ENCODE measurements at regions not wholly inside any gene's neighbourhood (a gene's known extent, or its start where the extent isn't known, plus 50 kb on each side); places are given as distances from the start of the nearest gene placed in this dataset.

DNA sequence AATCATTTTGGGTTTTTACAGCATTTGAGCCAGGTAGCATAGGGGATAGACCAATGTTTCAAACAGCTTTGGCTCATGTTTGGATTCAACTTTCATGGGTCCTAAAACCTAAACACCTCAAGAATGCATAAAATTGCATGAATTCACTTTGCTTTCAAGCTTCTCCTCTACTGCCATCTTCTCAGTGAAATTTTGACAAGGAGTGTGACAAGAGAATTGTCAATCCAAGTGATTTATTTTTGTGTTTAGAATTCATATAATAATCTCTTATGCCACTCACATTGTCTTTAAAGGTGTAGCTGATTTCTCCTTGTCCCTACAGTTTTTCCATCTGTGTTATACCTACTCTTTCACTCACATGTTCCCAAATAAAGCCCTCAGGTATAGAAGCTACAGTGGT is 264.8 kb upstream of the RND3 start:
- Histone ChIP-seq H3K9me3 (no peaks in the 10 kb centered on the region), H3K4me2 (no peak overlapping the region), H3K27me3 (no peaks in the 10 kb centered on the region), H3K9ac (no peak overlapping the region), H3K36me3 (no peaks in the 10 kb centered on the region), H3K27ac (no peak overlapping the region), H3K4me3 (no peak overlapping the region), H4K20me1 (no peaks in the 10 kb centered on the region), H3K4me1 (no peaks in the 10 kb centered on the region)
- TF ChIP-seq Cebpa-rat (IDR thresholded peaks at IDR 0.05): no peak

DNA sequence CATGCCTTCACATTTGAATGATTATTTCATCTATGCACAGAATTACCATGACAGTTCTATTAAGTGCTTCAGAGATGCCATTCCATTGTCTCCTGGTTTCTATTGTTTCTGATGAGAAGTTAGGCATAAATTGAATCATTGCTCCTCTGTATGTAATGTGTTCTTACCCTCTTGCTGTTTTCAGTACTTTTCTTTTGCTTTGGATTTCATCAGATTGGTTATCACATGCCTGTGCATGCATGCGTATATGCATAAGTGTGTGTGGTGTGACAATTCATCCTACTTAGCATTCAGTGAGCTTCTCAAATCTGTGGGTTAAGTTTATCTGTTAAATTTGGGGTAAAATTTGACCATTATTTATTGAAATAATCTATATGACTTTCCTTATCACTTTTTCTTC is 263.3 kb upstream of the RND3 start:
- H3K4me3 ChIP-seq: no peak overlapping the region
- no peaks in the 10 kb centered on the region for H3K9me3 ChIP-seq
- no peaks in the 10 kb centered on the region for H4K20me1 ChIP-seq
- TF ChIP-seq Cebpa-rat (IDR thresholded peaks at IDR 0.05): no peak
- no peaks in the 10 kb centered on the region for H3K36me3 ChIP-seq
- no peak overlapping the region for H3K9ac ChIP-seq
- no peaks in the 10 kb centered on the region for H3K4me1 ChIP-seq
- H3K27ac ChIP-seq: no peak overlapping the region
- no peak overlapping the region for H3K4me2 ChIP-seq
- H3K27me3 ChIP-seq: no peaks in the 10 kb centered on the region

- Histone ChIP-seq H3K27me3 (no peaks in the 10 kb centered on the region), H4K20me1 (no peaks in the 10 kb centered on the region), H3K9me3 (no peaks in the 10 kb centered on the region), H3K4me3 (no peak overlapping the region), H3K36me3 (no peaks in the 10 kb centered on the region), H3K4me2 (no peak overlapping the region), H3K9ac (no peak overlapping the region), H3K27ac (no peak overlapping the region), H3K4me1 (no peaks in the 10 kb centered on the region)
- TF ChIP-seq Cebpa-rat (IDR thresholded peaks at IDR 0.05): no peak
Measured at GRCh38 chr2:150742094-150742493, 254.6 kb upstream of the RND3 start.

- no peaks in the 10 kb centered on the region for H3K9me3 ChIP-seq
- no peak overlapping the region for H3K4me2 ChIP-seq
- H3K4me1 ChIP-seq: no peaks in the 10 kb centered on the region
- no peaks in the 10 kb centered on the region for H4K20me1 ChIP-seq
- no peaks in the 10 kb centered on the region for H3K27me3 ChIP-seq
- no peak overlapping the region for H3K9ac ChIP-seq
- TF ChIP-seq Cebpa-rat (IDR thresholded peaks at IDR 0.05): no peak
- no peaks in the 10 kb centered on the region for H3K36me3 ChIP-seq
- no peak overlapping the region for H3K4me3 ChIP-seq
- no peak overlapping the region for H3K27ac ChIP-seq
Measured at GRCh38 chr2:150735894-150736498, 248.5 kb upstream of the RND3 start.

DNA sequence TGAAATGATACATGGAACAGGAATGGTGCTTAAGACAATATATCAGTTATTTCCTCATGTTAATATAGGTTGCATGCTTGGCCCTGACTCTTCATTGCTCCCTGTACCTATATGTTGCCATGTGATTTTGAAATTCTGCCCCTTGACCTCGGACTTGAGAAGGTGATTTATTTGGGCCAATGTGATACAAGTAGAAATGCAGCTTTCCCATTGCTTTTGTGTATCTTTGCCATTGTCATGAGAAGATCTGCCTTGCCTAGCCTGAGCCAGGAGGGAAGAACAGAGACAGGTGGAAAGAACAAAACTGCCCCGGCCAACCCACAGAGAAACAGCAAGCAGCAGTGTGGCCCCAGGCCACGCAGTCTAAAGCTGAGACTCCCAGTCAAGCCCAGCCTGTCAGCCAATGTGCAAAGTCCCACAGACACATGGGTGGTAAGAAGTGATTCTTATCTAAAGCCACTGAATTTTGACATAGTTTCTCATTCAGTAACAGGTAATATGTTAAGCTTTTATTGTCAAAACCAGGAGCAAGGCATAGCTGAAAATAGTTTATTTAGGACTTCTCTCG is 245.7 kb upstream of the RND3 start:
- H3K4me1 ChIP-seq: no peaks in the 10 kb centered on the region
- no peaks in the 10 kb centered on the region for H3K9me3 ChIP-seq
- H3K27me3 ChIP-seq: no peaks in the 10 kb centered on the region
- no peak overlapping the region for H3K4me3 ChIP-seq
- TF ChIP-seq Cebpa-rat (IDR thresholded peaks at IDR 0.05): no peak
- no peaks in the 10 kb centered on the region for H3K36me3 ChIP-seq
- no peak overlapping the region for H3K4me2 ChIP-seq
- no peak overlapping the region for H3K27ac ChIP-seq
- no peaks in the 10 kb centered on the region for H4K20me1 ChIP-seq
- no peak overlapping the region for H3K9ac ChIP-seq

DNA sequence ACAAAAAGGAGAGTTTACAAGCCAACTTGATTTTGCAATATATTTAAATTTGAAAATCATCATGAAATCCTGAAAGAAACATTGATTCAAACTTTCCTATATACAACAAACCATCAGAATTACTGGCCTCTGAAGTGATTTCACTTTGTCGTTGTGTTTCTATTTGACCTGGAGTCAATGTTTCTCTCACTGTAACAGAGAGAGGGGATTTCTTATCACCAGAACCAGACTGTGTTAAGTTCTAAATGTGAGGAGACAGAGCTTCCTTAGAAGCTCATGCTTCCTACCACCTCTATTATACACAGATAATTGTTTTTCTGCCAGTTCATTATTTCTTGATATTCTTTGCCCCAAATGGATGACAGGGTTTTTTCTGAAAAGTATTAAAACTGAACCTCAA is 245.0 kb upstream of the RND3 start:
- H3K27me3 ChIP-seq: no peaks in the 10 kb centered on the region
- no peak overlapping the region for H3K4me2 ChIP-seq
- H4K20me1 ChIP-seq: no peaks in the 10 kb centered on the region
- TF ChIP-seq Cebpa-rat (IDR thresholded peaks at IDR 0.05): no peak
- H3K9ac ChIP-seq: no peak overlapping the region
- H3K36me3 ChIP-seq: no peaks in the 10 kb centered on the region
- no peaks in the 10 kb centered on the region for H3K9me3 ChIP-seq
- H3K4me1 ChIP-seq: no peaks in the 10 kb centered on the region
- H3K4me3 ChIP-seq: no peak overlapping the region
- H3K27ac ChIP-seq: no peak overlapping the region

GRCh38 chr2:150732064-150732463 is 244.6 kb upstream of the RND3 start:
- Histone ChIP-seq H3K9ac (no peak overlapping the region), H3K4me3 (no peak overlapping the region), H3K4me1 (no peaks in the 10 kb centered on the region), H3K36me3 (no peaks in the 10 kb centered on the region), H3K9me3 (no peaks in the 10 kb centered on the region), H3K27me3 (no peaks in the 10 kb centered on the region), H3K4me2 (no peak overlapping the region), H4K20me1 (no peaks in the 10 kb centered on the region), H3K27ac (no peak overlapping the region)
- no peak for TF ChIP-seq Cebpa-rat (IDR thresholded peaks at IDR 0.05)

GRCh38 chr2:150729495-150729955 is 242.1 kb upstream of the RND3 start:
- TF ChIP-seq Cebpa-rat (IDR thresholded peaks at IDR 0.05): no peak
- no peaks in the 10 kb centered on the region for H3K36me3 ChIP-seq
- no peaks in the 10 kb centered on the region for H4K20me1 ChIP-seq
- no peaks in the 10 kb centered on the region for H3K4me1 ChIP-seq
- H3K27me3 ChIP-seq: no peaks in the 10 kb centered on the region
- no peak overlapping the region for H3K9ac ChIP-seq
- no peak overlapping the region for H3K27ac ChIP-seq
- no peak overlapping the region for H3K4me2 ChIP-seq
- H3K9me3 ChIP-seq: peaks cover 7% of the 10 kb centered on the region; the same call in 1 of the 2 replicates
- H3K4me3 ChIP-seq: no peak overlapping the region

DNA sequence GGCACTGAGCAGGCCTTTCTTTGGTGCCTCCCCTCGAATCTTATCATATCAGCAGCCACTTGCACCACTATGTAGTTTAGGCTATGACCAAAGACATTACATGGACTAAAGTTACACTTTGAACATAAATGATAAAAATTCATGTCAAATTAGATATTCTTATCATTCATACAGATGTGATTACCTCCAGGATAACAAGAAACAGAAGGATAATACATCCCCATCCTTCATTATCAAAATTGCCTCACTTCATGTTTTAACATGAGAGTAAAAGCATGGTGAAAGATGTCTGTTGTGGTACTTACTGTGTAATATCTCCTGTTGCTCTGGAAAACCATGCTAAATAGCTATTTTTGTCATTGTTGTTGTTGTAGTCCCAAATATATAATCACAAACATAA is 230.8 kb upstream of the RND3 start:
- no peaks in the 10 kb centered on the region for H3K36me3 ChIP-seq
- no peak overlapping the region for H3K4me3 ChIP-seq
- no peaks in the 10 kb centered on the region for H3K27me3 ChIP-seq
- TF ChIP-seq Cebpa-rat (IDR thresholded peaks at IDR 0.05): no peak
- H3K9ac ChIP-seq: no peak overlapping the region
- H3K27ac ChIP-seq: no peak overlapping the region
- H3K4me1 ChIP-seq: no peaks in the 10 kb centered on the region
- H3K4me2 ChIP-seq: no peak overlapping the region
- H4K20me1 ChIP-seq: no peaks in the 10 kb centered on the region
- no peaks in the 10 kb centered on the region for H3K9me3 ChIP-seq

- no peaks in the 10 kb centered on the region for H4K20me1 ChIP-seq
- H3K27ac ChIP-seq: no peak overlapping the region
- no peak for TF ChIP-seq Cebpa-rat (IDR thresholded peaks at IDR 0.05)
Measured at GRCh38 chr2:150716186-150716585, 228.7 kb upstream of the RND3 start.

GRCh38 chr2:150715501-150715900 is 228.0 kb upstream of the RND3 start:
- no peak overlapping the region for H3K4me2 ChIP-seq
- TF ChIP-seq Cebpa-rat (IDR thresholded peaks at IDR 0.05): no peak
- no peaks in the 10 kb centered on the region for H4K20me1 ChIP-seq

More at GRCh38 chr2:150716186-150716585, 228.7 kb upstream of the RND3 start:
- Histone ChIP-seq H3K27me3 (no peaks in the 10 kb centered on the region), H3K9ac (no peak overlapping the region), H3K4me1 (no peaks in the 10 kb centered on the region), H3K4me3 (no peak overlapping the region), H3K9me3 (no peaks in the 10 kb centered on the region), H3K4me2 (no peak overlapping the region), H3K36me3 (no peaks in the 10 kb centered on the region)

More at GRCh38 chr2:150715501-150715900, 228.0 kb upstream of the RND3 start:
- Histone ChIP-seq H3K36me3 (no peaks in the 10 kb centered on the region), H3K4me3 (no peak overlapping the region), H3K4me1 (no peaks in the 10 kb centered on the region), H3K9ac (no peak overlapping the region), H3K27me3 (no peaks in the 10 kb centered on the region), H3K9me3 (no peaks in the 10 kb centered on the region), H3K27ac (no peak overlapping the region)

Data from BLaER1 (cell line).